HepG2 (cell line): ENCODE measurements at regions not wholly inside any gene's neighbourhood (a gene's known extent, or its start where the extent isn't known, plus 50 kb on each side); places are given as distances from the start of the nearest gene placed in this dataset.

Source experiments
- ATAC-seq: fragments of 200-7000 bp; cut with Tn5 transposase; 3 replicates; pipeline ENCODE4 v1.9.1; 2020; ENCODE audit warnings: mild to moderate bottlenecking, moderate library complexity
- BruUV-seq: library from RNA; stranded (reverse); fragments of 400-500 nt; replicated peaks from 2 replicates; lab custom pipeline; 2021; lab: Mats Ljungman, UMichigan
- CTCF ChIA-PET: fragments of 300-600 bp; formaldehyde crosslinking; extraction: SDS; loops from one replicate; lab custom pipeline; 2021; ENCODE audit warnings: low total read pairs, inconsistent platforms, low intra/inter-chr PET ratio; lab: Yijun Ruan, JAX
- POLR2A ChIA-PET: fragments of 350-600 bp; sonication (Branson Sonifier 250); formaldehyde crosslinking; loops from one replicate; lab custom pipeline; 2020; ENCODE audit warnings: antibody characterized with exemption, inconsistent platforms; lab: Yijun Ruan, JAX
- DNase-seq: peaks from one replicate; pipeline ENCODE4 v3.0.0-alpha.2; 2015; ENCODE audit warnings: low spot score
- FAIRE-seq: peaks from 3 replicates; lab custom pipeline; 2011; peaks lifted over from hg19 to GRCh38; lab: Jason Lieb, UNC
- H2AFZ ChIP-seq: one replicate; pipeline ENCODE4 v1.6.1; 2011; ENCODE audit warnings: low read length, inconsistent platforms
- H3K27ac ChIP-seq: fragments of 300-600 bp; 3 replicates; pipeline ENCODE4 v1.8.0; 2011; ENCODE audit warnings: mixed run types, mild to moderate bottlenecking, mixed read lengths, low read length, inconsistent platforms; ENCODE audit not compliant: insufficient read depth; ENCODE audit errors: extremely low read length
- H3K27me3 ChIP-seq, 2 experiments: fragments of 200-600 bp in 1 of 2; 2 replicates in 1 of 2; 3 replicates in 1 of 2; pipeline versions ENCODE4 v1.6.0 to v1.8.0; 2011; ENCODE audit warnings: low read length in 2 of 2, mild to moderate bottlenecking in 2 of 2, moderate library complexity in 2 of 2, inconsistent platforms in 1 of 2; ENCODE audit not compliant: insufficient read depth in 2 of 2, control insufficient read depth in 1 of 2
- H3K36me3 ChIP-seq, 2 experiments: fragments of 200-600 bp in 1 of 2; replicated peaks in 1 of 2; 2 replicates in 1 of 2; 3 replicates in 1 of 2; pipeline versions ENCODE4 v1.5.1 to v1.8.0; 2011; ENCODE audit warnings: low read length in 2 of 2, inconsistent platforms in 1 of 2; ENCODE audit not compliant: insufficient read depth in 2 of 2, control insufficient read depth in 1 of 2
- H3K4me1 ChIP-seq: 2 replicates; pipeline ENCODE4 v1.5.1; 2012; ENCODE audit warnings: low read length, inconsistent platforms; ENCODE audit not compliant: insufficient read depth
- H3K4me2 ChIP-seq: 2 replicates; pipeline ENCODE4 v1.6.0; 2011; ENCODE audit warnings: low read depth, low read length, inconsistent platforms
- H3K4me3 ChIP-seq, 3 experiments: fragments of 200-600 bp in 1 of 3; sonication (generic), shearing (Covaris generic) in 1 of 3; replicated peaks in 1 of 3; 2 replicates each; pipeline ENCODE4 v1.5.1; 2011 to 2016; ENCODE audit warnings: low read length in 3 of 3, inconsistent platforms in 2 of 3, low read depth in 2 of 3, mild to moderate bottlenecking in 2 of 3, control low read depth in 1 of 3, mixed read lengths in 1 of 3; ENCODE audit not compliant: insufficient read depth in 1 of 3
- H3K79me2 ChIP-seq: one replicate; pipeline ENCODE4 v1.6.1; 2011; ENCODE audit warnings: low read length, inconsistent platforms; ENCODE audit not compliant: insufficient read depth
- H3K9ac ChIP-seq: 2 replicates; pipeline ENCODE4 v1.6.0; 2011; ENCODE audit warnings: mild to moderate bottlenecking, low read depth, low read length, inconsistent platforms; ENCODE audit not compliant: insufficient read depth
- H3K9me3 ChIP-seq: 2 replicates; pipeline ENCODE4 v1.5.1; 2012; ENCODE audit warnings: mild to moderate bottlenecking, low read length
- H4K20me1 ChIP-seq: 2 replicates; pipeline ENCODE4 v1.6.0; 2011; ENCODE audit warnings: inconsistent platforms, mild to moderate bottlenecking, low read length, moderate library complexity; ENCODE audit not compliant: insufficient read depth
- STAG1 ChIP-seq: sonication (generic); formaldehyde crosslinking; IDR thresholded peaks from 2 replicates; pipeline ENCODE4 v1.4.0; 2020; ENCODE audit warnings: missing genetic modification reagents
- ZBTB37 ChIP-seq: sonication (generic); formaldehyde crosslinking; IDR thresholded peaks from 2 replicates; pipeline ENCODE4 v1.4.0; 2020; ENCODE audit warnings: mild to moderate bottlenecking, missing genetic modification reagents
- ZFP1 ChIP-seq: IDR thresholded peaks from 2 replicates; pipeline ENCODE4 v1.6.1; 2016
- ZSCAN20 ChIP-seq: sonication (generic); formaldehyde crosslinking; IDR thresholded peaks from 2 replicates; pipeline ENCODE4 v1.4.0; 2020; ENCODE audit warnings: missing genetic modification reagents, mild to moderate bottlenecking, borderline replicate concordance
- WGBS: methylation state at CpG from one replicate; pipeline ENCODE4 v1.1.6; 2017; ENCODE audit warnings: low lambda C conversion rate; 5-methylcytosine and 5-hydroxymethylcytosine counted together
- in situ Hi-C: cut with HindIII; loops from 2 replicates; pipeline ENCODE4 v1.10.0; 2017; ENCODE audit warnings: low pct_unique_long_range_greater_than_20kb; ENCODE audit not compliant: extremely low pct_ligation_motif_present
- intact Hi-C: fragments of 100-400 bp; cut with micrococcal nuclease; formaldehyde crosslinking; loops from one replicate; pipeline ENCODE4 v1.10.0; 2022; ENCODE audit not compliant: unreplicated experiment
- TF ChIP-seq, protein P1 (sequence below): sonication (generic); formaldehyde crosslinking; IDR thresholded peaks from 2 replicates; pipeline ENCODE4 v1.5.0; 2020; ENCODE audit warnings: mild to moderate bottlenecking, missing genetic modification reagents, moderate library complexity

DNA sequence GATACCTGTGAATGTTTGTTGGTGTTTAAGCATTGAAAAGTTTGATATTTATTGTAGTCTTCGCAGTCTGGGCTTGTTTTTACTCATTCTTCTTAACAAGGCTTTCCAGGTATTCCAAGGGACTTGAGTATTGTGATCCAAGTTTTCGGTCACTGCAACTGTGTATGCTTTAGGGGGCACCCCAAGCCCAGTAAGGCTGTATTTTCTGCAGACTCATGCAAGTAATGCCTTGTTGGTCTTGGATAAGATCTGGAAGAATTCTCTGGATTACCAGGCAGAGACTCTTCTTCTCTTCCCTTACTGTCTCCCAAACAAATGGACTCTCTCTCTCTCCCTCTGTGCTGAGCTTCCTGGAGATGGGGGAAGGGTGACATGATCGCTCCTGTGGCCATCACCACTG, 82.1 kb downstream of the RFPL4B start:
- ATAC-seq: peak; percentile 46; the same call in 2 of the 3 replicates
- intact Hi-C loops: no loop called here

More for the DNA sequence above, 82.1 kb downstream of the RFPL4B start:
- Histone ChIP-seq H3K27me3 (no peaks in the 10 kb centered on the region), H3K9me3 (no peaks in the 10 kb centered on the region), H3K4me2 (no peak overlapping the region)
- WGBS: 1% methylated on average over 3 of the region's 3 CpGs
- in situ Hi-C loops: no loop called here
- DNase-seq: no peak
- TF ChIP-seq, protein P1, sequence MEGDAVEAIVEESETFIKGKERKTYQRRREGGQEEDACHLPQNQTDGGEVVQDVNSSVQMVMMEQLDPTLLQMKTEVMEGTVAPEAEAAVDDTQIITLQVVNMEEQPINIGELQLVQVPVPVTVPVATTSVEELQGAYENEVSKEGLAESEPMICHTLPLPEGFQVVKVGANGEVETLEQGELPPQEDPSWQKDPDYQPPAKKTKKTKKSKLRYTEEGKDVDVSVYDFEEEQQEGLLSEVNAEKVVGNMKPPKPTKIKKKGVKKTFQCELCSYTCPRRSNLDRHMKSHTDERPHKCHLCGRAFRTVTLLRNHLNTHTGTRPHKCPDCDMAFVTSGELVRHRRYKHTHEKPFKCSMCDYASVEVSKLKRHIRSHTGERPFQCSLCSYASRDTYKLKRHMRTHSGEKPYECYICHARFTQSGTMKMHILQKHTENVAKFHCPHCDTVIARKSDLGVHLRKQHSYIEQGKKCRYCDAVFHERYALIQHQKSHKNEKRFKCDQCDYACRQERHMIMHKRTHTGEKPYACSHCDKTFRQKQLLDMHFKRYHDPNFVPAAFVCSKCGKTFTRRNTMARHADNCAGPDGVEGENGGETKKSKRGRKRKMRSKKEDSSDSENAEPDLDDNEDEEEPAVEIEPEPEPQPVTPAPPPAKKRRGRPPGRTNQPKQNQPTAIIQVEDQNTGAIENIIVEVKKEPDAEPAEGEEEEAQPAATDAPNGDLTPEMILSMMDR (CRISPR knock-in tag): peak; percentile 37
- no peak for TF ChIP-seq ZBTB37 (CRISPR knock-in tag)
- no peak for TF ChIP-seq ZSCAN20 (CRISPR knock-in tag)
- TF ChIP-seq ZFP1 (CRISPR knock-in tag): no peak
- TF ChIP-seq STAG1: peak; percentile 46
- TF ChIP-seq, all 625 proteins: peak for 2
- H2AFZ ChIP-seq: no peak overlapping the region
- no peaks in the 10 kb centered on the region for H4K20me1 ChIP-seq
- no peaks in the 10 kb centered on the region for H3K36me3 ChIP-seq
- CTCF ChIA-PET: no interaction called here
- no peak overlapping the region for H3K27ac ChIP-seq
- no peak overlapping the region for H3K4me3 ChIP-seq
- POLR2A ChIA-PET: no interaction called here
- no peaks in the 10 kb centered on the region for H3K4me1 ChIP-seq
- no peak for FAIRE-seq
- no peaks in the 10 kb centered on the region for H3K79me2 ChIP-seq
- no peak overlapping the region for H3K9ac ChIP-seq
- no TSS peak for BruUV-seq
